ENCODE measurements at regions not wholly inside any gene's neighbourhood (a gene's known extent, or its start where the extent isn't known, plus 50 kb on each side); places are given as distances from the start of the nearest gene placed in this dataset.

DNA sequence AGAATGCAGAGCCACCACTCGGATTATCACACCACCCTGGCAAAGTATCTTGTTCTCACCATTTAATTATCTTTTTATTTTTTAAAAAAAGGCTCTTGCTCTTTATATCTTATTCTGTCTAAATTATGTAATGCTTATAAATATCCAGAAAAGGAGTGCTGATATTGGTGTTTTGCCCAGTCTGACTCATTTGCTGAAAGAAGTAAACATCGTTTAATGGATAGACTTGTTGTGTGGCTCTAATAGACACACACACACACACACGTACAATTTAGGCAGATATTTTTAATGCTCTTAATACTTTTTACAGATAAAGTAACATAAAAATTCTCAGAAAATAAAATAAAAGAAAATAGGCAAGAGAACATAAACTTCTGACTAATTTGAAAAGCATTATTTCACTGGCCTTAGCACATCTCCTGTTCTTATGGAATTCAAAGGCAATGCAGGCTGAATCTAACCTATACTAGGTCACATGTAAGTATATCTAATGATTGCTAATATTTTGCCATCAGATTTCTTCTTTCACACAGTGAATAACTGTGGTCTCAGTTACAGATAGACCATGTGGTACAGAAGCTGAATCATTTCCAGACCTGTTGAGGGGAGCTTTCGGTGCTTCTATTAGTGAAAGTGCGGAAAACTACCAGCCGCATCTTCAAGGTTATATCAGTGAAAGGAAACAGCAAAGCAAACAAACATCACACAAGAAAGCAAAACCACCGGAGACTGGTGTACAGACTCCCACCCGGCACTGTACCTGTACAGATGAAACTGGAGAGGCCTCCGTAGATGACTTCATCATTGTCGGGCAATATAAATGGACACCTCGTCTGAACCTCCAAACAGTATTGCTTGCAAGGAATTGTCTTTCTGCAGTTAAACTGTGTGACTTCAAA, 642.1 kb upstream of the ARGLU1 start:
- TF ChIP-seq, protein P1, sequence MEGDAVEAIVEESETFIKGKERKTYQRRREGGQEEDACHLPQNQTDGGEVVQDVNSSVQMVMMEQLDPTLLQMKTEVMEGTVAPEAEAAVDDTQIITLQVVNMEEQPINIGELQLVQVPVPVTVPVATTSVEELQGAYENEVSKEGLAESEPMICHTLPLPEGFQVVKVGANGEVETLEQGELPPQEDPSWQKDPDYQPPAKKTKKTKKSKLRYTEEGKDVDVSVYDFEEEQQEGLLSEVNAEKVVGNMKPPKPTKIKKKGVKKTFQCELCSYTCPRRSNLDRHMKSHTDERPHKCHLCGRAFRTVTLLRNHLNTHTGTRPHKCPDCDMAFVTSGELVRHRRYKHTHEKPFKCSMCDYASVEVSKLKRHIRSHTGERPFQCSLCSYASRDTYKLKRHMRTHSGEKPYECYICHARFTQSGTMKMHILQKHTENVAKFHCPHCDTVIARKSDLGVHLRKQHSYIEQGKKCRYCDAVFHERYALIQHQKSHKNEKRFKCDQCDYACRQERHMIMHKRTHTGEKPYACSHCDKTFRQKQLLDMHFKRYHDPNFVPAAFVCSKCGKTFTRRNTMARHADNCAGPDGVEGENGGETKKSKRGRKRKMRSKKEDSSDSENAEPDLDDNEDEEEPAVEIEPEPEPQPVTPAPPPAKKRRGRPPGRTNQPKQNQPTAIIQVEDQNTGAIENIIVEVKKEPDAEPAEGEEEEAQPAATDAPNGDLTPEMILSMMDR (IDR thresholded peaks at IDR 0.05) = no peak
- no peak for TF ChIP-seq POLR2A (IDR thresholded peaks at IDR 0.05)
